HG03460 (cell line): ENCODE measurements at regions not wholly inside any gene's neighbourhood (a gene's known extent, or its start where the extent isn't known, plus 50 kb on each side); places are given as distances from the start of the nearest gene placed in this dataset.

Experiments
- ATAC-seq: cut with Tn5 transposase; IDR thresholded peaks from one replicate; pipeline ENCODE4 v1.9.1; 2021; ENCODE audit not compliant: unreplicated experiment

DNA sequence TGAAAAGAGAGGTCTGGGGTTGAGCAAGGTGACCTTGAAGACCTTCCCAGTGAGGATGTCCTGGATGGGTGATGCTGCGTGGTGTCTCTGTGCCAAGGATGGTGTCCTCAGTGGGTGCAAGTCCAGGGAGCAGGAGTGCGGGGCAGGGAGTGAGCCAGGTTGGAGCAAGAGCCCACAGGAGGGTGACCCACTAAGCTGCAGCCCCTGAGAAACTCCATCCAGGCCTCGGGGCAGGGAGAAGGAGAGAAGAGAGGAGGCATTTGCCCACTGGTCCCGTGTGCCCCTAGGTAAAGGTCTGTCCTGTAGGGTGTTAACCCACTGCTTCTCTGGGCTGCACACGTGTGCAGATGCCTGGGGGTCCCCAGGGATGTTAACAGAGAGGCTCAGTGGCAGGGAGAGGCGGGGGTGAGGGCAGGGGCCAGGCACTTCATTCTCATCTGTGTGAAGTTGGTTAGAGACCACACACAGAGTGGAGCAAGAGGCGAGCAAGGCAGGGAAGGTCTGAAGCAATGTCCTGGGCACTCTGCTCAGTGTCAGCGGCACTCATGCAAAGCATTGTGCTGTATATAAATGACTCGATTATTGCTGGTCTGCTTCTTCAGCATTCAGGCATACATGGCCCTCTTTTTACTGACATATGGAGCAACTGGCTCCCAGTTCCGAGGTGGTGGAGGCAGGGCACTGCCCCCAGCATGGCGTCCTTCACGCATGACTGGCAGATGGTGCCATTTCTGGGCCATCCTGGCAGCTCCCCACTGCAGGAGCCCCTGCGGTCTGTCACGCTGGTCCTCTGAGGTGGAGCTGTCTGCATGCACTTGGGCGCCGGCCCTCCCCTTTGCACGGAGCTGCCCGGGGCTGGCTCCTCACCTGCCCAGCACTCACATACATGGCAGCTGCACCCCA lies 117.2 kb upstream of the HS6ST1 start:
- ATAC-seq: no peak

DNA sequence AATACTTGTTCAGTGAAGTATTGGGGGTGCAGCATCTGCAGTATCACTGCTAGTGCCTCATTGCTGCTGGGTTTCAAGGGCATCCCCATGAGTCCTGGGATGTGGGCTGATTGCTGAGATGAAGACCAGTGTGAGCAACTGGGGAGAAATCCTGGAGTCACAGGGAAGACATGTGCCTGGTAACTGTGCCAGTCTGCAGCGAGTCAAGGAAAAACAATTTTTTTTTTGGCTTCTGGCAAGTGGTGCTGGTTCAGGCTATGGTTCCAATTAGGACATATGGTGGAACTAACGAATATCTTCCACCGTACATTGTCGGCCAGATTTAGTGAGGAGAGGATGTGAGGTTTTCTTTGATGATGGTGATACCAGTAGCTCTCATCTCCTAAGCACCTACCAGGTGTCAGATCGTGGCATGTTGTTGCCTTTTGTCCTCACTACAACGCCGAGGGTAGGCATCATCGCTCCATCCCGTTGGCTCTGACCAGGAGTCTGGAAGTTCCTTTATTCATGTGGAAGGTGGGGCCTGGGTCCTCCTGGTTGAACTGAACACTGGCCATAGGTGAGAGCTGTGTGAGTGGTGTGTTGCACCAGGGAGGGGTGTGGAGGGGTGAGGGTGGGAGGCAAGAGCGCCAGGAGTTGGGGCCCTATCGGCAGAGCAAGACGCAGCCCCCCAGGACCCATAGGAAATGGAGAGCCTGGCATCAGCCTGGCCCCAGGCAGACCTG lies 118.0 kb upstream of the HS6ST1 start:
- ATAC-seq: no peak

DNA sequence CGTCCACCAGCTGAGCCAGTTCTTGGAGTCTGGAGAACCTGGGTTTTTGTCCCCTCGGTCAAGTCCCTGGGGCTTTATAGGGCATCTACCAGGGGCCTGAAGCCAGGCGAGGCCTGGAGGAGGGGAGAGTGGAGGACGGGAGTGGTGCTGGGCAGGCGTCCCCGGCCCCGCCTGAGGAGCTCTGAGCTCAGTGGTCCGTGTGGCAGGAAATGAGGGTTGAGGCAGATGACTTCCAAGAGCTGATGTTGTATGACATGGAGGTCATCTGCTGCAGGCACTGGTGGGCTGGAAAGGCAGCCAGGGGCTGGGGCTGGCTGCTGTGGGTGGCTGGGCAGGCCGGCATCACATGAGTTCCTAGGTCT lies 118.5 kb upstream of the HS6ST1 start:
- ATAC-seq: no peak

DNA sequence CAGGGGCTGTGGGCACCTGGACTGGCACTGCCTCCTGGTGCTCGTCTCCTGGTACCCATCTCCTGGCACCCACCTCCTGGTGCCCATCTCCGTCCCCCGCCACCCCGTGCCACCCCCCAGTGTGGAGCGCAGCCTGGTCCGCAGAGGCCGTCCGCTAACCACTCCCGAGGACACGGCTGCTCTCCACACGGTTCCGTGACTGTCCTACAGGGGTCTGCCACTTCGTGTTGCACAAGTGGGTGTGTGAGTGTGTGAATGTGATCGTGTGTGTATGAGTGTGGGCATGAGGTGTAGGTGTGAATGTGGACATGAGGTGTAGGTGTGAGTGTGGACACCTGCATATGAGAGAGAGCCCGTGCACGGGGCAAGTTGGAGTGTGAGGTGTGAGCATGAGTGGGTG lies 119.4 kb upstream of the HS6ST1 start:
- ATAC-seq: no peak

DNA sequence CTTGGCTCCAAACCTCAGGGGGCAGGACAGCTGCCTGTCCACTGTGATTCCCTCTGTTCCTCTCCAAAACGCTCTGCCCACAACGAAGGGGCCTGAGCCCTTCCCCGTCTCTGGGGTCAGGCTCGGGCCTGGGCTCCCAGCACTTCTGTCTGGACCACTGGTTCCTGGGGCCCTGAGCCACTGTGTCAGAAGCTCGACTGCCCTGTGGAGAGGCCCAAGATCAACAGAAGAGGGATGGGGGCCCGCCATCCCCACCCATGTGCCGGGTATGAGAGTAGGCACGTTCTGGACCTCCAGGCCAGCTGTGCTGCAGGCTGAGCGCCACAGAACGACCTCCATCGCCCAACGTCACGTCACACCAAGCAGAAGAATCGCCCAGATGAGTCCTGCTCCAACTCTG lies 119.9 kb upstream of the HS6ST1 start:
- ATAC-seq: no peak

DNA sequence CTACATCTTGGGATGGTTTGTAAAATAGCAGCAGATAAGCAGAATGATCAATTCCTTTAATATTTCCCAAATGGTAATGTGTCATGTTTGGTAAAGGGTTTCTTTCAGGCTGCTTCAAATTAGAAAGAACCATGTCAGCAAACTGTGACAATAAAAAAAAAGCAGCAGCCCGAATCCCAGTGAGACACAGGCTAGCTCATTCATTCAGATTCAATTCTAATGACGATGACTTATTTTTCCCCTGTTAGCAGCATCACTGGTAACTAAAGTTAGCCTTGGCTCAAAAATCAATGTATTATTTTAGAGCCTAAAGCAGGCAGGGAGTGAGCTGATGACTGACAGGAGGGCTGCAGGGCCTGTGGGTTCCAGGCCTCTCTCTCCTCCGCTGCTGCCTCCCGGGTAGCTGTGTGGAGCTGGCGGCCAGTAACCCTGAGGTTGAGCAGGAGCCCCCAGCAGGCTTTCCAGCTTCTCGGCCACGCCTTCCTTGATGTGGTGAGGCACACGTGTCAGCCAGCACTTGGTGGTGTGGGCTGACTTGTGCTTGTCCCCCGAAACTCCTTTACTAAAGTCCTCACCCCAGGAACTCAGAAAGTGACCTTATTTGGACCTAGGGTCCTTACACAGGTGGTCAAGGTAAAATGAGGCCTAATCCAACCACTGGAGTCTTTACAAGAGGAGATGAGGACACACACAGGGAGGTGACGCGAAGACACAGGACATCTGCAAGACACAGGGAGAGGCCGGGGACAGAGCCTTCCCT lies 120.5 kb upstream of the HS6ST1 start:
- ATAC-seq: no peak

DNA sequence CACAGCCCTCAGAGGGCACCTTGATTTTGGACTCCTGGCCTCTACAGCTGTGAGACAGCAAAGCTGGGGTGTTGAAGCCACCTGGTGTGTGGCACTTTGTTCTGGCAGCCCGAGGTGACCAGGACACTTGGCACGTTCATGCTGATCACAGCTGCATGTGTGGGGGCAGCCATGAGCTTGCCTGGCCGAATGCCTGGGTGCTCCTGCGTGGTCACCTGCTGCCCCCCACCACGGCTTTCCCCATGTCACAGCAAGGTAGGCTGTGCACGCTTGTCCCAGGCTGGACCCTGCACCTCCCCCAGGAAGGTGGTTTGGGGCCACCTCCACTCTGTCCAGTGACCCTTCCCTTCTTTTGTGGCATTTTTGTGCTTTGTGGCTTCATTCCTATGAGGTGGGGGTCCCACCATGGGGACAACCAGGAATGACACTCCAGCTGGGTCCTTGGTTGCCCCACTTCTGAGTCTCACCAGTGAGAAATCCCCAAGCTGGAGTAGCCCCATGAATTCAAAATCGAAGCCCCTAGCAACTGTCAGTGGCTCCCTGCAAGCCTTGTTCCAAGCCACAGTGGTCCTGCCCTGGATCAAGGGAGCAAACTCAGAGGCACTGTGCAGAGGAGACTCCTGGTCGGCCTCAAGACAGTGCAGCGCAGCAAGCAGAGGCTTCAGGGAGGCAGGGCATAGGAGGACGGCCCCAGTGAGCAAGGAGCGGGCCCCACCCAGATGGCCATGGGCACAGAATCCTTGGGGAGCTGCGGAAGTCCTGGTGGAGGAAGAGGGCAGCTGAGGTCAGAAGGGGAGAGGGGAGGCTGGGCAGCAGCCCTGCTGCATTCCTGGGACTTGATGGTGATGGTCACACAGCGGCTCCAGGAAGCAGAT lies 121.4 kb upstream of the HS6ST1 start:
- ATAC-seq: no peak

DNA sequence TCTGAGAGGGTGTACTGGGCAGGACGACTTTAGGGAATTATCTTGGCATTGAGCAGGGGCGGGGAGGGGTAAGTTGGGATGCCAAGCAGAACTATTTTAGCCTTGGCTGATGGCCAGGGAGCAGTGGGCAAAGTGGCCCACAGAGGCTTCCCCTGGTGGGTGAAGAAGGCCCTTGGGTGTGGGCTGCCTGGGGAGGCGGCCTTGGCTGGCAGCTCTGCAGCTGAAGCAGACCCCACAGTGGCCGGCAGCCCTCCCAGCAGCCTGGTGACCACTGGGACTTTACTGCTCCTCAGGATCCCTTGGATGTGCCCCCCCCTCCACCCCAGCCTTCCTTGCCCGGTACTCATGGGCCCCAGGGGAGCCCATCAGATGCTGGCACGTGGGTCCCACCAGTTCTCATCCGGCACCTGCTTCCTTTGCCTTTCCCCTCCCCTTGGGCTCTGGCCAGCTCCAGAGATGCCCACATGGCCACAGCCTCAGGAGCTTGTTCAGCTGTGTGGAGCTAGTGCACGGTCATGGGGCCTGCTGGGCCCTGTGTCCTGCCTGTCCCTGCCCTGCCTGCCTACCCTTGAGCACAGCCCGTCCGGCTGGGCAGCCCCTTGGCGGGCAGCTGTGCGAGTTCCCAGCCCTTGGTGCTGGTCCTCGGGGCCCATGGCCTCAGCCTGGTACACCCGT lies 122.1 kb upstream of the HS6ST1 start:
- no peak for ATAC-seq

DNA sequence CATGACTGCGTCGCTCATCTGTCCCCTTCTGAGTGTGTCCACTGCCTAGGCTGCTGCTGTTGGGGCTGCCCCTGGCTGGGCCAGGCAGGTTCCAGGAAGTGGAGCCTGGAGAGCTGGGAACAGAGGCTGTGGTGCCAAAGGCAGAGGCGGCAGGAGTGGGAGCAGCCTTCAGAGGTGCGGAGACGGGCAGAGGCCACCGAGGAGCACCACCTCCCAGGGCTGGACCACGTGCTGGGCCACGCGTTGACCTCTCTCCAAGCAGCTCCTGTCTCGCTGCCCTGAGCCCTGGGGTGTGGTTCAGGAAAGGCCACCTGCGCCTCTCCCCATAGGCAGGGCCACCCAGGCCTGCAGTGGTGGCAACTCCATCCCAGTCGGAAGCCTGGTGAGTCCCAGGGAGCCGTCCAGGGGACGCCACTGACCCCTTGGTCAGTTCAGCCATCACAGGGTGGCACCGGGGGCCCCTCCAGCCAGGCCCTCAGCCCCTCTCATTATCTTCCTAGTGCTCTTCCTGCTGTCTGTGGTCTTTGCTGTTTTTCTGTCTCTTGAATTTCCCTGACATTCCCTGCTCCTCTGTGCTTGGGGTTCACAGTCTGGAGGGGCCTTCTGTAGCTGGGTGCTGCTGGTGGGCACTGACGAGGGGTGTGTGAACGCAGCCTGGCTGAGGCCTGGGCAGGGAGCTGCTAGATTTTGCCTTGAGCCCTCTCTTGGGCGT lies 122.8 kb upstream of the HS6ST1 start:
- ATAC-seq: no peak

DNA sequence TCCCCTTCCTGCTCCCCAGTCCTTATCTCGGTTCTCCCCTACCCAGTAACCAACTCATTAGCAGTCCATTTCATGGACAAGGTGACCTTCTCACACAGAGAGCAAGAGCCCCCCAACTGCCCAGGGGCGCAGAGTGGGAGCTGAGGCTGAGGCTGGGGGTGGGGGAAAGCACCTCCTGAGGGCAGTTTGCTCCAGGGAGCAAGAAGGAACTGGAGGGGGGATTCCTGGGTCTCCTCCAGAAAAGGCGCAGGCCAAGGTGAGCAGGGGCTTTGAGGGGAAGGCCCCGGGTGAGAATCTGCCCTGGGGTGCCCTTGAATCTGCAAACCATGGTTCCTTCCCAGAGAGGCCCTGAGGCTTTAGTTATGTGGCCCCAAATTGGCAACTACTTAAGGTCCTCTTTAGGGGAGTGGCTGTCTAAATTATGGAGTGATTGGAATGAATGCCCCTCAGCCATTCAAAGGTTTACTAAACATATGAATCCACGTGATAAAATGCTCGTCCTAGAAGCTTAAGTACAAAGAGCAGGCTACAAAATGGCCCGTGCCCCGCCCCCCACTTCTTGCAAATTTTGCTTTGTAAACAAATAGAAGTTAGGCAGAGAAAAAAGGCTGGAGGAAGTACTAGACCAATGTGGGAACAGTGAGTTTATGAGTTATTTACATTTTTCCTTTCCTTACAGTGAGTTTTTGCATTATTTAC lies 123.5 kb upstream of the HS6ST1 start:
- no peak for ATAC-seq

DNA sequence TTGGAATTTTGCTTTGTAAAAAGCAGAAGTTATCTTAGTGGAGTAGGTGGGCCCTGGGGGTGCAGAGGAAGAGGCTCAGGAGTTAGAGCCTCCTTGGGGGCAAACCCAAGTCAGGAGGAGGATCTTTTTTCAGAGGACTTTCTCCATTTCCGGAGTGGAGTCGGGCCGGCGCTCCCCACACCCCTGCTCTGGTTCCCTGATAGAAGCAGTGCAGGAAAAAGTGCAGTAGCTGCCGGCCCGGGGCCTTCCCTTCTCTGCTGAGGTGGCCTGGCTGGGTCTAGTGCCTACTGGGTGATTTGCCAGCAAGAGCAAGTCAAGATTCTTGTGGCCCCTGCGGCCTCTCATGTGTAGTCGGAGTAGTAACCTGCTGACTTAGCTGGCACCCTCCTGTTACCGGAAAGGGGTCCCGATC lies 124.2 kb upstream of the HS6ST1 start:
- no peak for ATAC-seq

DNA sequence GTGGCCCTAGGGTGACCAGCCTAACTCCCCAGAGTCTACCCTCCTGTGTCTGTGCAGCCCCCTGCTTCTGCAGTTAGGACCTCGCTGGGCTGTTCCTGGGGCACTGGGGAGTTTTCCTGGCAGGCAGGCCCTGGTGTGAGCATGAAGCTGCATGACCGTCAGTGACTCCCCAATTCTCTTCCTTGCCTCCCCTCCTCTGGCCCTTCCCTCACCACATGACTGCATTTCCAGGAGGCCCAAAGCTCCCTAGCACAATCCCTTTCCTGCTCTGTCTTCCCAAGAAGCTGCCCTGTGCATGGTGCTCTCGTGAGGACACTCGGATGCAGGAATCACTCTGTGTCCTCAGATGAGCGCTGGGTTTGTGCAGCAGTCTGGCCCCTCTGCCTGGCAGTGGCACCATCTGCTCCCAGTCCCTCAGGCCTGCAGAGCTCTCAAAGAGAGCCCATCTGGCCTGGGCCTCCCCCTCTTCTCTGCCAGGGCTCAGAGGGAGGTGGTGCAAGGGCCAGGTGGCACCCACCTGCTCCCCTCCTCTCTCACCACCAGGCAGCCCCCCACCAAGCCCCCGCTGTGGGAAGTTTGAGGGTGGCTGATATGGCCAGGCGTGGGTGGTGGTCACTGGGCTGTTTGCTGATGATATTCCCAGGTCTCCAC lies 125.6 kb upstream of the HS6ST1 start:
- no peak for ATAC-seq

DNA sequence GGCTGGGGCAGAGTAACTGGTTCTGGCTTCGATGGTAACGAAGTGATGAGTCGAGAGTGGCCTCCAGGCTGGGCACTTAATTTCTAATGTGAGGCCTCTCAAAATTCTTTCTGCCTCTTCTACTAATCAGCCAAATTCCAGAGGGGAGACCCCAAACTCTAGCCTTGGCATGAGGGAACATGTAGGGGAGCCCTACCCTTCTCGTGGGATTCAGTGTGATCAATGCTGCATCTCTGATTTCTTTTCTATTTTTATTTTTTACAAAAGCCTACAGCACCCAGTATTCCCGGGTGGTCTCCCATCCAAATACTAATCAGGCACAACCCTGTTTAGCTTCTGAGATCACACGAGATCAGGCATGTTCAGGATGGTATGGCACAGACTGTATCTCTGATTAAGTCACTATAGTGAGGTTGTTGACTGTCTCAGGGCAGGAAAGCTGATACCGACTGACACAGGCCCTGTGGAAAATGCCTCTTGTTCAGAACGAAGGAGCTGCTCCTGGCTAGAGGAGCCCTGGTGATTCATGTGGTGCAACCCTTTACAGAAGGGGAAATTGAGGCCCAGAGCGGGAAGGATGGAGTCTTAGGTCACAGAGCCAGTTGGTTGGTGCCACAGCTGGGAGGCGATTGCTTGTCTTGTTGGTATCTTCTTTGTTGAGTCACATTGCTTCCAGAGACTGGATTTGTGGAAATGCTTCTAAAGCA lies 126.3 kb upstream of the HS6ST1 start:
- no peak for ATAC-seq

DNA sequence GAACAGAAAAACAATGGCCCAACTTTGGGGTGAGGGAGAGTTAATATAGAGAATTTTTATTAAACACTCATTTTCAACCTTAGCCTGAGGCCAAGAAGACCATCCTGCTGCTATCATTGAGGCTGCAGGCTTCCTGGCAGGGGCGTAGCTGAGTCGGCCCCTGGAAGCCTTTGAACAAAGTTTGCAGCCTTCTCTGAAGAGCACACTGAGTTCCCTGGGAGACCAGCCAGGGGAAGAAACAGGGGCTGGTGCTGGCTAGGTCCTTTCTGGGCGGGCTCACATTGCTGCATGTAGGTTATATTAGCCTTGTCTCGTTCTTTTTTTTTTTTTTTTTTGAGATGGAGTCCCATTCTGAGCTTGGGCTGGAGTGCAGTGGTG lies 126.8 kb upstream of the HS6ST1 start:
- no peak for ATAC-seq

DNA sequence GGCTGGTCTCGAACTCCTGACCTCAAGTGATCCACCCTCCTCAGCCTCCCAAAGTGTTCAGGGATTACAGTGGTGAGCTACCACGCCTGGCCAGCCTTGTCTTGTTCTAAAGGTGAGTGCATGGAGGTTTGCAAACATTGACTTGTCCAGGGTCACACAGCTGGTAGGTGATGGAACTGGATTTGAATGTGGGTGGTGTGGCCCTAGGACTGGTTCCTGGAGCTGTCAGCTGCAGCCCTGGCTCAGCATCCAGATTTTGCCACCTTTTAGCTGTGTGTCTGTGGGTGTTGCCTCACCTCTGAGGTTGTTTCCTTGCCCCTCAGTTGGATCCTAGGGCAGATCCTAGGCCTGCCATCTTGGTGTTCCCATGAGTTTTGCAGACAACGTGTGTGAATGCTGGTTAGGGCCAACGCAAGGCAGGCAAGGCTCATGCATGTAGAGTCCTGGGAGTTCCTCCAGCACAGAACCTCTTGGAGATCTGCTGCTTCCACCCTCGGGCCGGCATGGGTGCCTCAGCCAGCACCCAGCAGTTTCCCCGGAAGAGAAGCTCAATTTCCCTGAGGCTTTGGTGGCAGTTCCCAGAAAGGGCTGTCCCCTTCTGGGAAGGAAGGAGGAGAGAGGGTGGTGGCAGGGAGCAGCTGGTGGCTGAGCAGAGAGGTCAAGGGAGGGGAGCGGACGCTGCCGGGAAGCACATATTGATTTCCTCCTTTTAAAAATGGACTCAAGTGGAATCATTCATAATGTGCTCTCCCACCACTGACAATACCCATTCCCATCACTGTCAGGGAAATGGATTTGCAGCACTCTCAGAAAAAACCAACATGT lies 127.6 kb upstream of the HS6ST1 start:
- no peak for ATAC-seq

DNA sequence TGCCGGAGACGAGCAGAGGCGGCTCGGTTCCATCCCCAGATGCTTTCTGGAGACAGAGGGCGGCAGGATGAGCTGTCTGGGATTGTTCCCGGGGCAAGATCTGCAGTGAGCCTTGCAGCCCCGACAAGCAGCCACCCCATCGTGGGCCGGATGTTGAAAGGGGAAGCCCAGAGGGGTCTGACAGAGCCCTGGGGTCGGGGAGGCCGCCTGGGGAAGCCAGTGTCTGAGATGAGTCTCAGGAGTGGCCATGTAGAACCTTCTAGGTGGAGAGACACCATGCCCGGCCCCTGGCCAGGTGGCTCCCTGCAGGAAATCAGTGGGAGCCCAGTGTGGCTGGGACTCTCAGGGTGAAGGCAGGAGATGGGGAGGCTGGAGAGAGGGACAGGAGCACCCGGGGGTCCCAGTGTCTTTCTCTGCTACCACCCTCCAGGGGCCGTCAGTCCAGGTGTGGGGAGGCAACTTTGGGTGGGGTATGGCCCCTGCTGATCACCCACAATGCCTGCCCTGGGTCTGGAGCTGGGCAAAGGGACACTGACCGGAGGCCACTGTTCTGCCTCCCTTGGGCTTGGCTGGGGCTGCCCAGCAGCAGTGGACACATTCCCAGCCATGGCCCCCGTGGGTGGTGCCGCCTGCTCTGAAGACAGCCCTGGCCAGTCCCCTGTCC lies 128.3 kb upstream of the HS6ST1 start:
- ATAC-seq: no peak
